ENCODE measurements at regions not wholly inside any gene's neighbourhood (a gene's known extent, or its start where the extent isn't known, plus 50 kb on each side); places are given as distances from the start of the nearest gene placed in this dataset.
"Not testable (repeated sequence)": the region's sequence is repeated elsewhere in the genome, so short reads cannot be mapped to it uniquely, and the experiment has no call there.

DNA sequence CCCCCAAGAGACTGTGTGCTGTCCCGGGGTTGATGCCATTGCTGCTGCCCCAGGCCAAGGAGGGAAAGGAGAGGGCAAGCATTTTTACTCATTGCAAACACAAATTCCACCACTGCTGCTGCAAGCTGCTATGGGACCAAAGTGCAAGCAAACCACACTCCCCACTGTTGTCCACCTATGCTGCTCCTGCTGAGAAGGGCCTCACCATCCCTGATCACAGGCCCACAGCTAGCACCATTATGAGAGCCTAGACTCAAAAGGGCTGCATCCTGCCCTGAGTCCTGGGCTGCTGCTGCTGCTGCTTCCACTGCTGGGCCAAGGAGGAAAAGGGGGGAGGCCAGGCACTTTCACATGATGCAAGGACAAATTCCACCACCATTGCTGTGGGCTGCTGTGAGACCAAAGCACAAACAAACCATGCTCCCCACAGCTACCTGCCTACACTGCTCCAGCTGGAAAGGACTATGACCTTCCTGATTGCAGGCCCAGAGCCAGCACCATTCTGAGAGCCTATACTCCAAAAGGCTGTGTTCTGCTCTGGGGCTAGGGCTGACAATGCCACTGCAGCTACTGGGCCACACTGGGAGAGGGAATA, 218.2 kb upstream of the ZCCHC13 start:
- no peaks in the 10 kb centered on the region for H3K9me3 ChIP-seq (ENCODE audit: low read depth, low read length)
- H3K4me3 ChIP-seq: no peak overlapping the region
- H3K36me3 ChIP-seq (ENCODE audit: insufficient read depth, low read length): no peaks in the 10 kb centered on the region; the same call in 1 of the 2 replicates
- H3K27ac ChIP-seq: no peak overlapping the region
- H3K9ac ChIP-seq (ENCODE audit: insufficient read length): no peak overlapping the region
- TF ChIP-seq FOXP2 (optimal IDR thresholded peaks at IDR 0.05; ENCODE audit: control extremely low read depth, extremely low read length, insufficient read depth): no peak
- no peak for TF ChIP-seq EZH2 (IDR thresholded peaks at IDR 0.05)
- TF ChIP-seq POLR2AphosphoS5 (IDR thresholded peaks at IDR 0.05; ENCODE audit: borderline replicate concordance, low read depth, low read length): no peak
- DNase-seq (ENCODE audit: low read depth, low spot score): no peak

DNA sequence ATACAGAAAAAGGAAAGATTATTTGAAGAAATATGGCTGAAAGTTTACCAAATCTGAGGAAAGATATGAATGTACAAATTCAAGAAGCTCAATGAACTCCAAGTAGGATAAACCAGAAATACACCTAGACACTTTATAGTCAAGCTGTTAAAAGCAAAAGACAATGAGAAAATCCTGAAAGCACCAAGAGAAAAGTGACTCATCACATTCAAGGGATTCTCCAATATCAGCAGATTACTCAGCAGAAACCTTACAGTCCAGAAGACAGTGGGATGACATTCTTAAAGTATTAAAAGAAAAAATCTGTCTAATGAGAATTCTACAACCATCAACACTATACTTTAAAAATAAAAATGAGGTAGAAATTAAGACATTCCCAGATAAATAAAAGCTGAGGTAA, 223.8 kb upstream of the ZCCHC13 start:
- Histone ChIP-seq H3K36me3 (ENCODE audit: insufficient read depth, low read length) (peaks cover 5% of the 10 kb centered on the region; the same call in 1 of the 2 replicates), H3K9ac (ENCODE audit: insufficient read length) (no peak overlapping the region), H3K27ac (no peak overlapping the region), H3K9me3 (ENCODE audit: low read depth, low read length) (0 out of 2 replicates have a peak, but pooled peaks cover 2% of the 10 kb centered on the region), H3K4me3 (no peak overlapping the region)
- TF ChIP-seq FOXP2 (optimal IDR thresholded peaks at IDR 0.05; ENCODE audit: control extremely low read depth, extremely low read length, insufficient read depth) (no peak), POLR2AphosphoS5 (IDR thresholded peaks at IDR 0.05; ENCODE audit: borderline replicate concordance, low read depth, low read length) (no peak)
- no peak for DNase-seq (ENCODE audit: low read depth, low spot score)

DNA sequence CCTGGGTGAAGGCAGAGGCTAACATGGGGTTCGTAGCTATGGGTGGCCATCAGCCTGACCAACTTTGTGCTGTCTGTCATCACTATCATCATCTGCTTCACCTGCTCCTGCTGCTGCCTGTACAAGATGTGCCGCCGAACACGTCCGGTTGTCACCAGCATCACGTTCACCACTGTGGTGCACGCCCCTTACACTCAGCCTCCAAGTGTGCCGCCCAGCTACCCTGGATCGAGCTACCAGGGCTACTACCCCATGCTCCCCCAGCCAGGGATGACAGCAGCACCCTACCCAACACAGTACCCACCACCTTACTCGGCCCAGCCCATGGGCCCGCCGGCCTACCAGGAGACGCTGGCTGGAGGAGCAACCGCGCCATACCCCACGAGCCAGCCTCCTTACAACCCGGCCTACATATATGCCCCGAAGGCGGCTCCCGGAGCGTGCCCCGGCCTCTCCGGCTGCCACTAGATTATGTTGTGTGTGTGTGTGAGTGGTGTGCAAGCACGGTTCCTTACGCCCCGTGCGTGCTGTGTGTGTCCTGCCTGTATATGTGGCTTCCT, 213.4 kb upstream of the XIST start:
- TF ChIP-seq FOXP2 (optimal IDR thresholded peaks at IDR 0.05; ENCODE audit: control extremely low read depth, extremely low read length, insufficient read depth) (no peak), EZH2 (IDR thresholded peaks at IDR 0.05) (no peak), POLR2AphosphoS5 (IDR thresholded peaks at IDR 0.05; ENCODE audit: borderline replicate concordance, low read depth, low read length) (no peak)
- no peaks in the 10 kb centered on the region for H3K9me3 ChIP-seq (ENCODE audit: low read depth, low read length)
- H3K27ac ChIP-seq: no peak overlapping the region
- no peak overlapping the region for H3K4me3 ChIP-seq
- DNase-seq (ENCODE audit: low read depth, low spot score): no peak
- peaks cover 5% of the 10 kb centered on the region; the same call in 1 of the 2 replicates for H3K36me3 ChIP-seq (ENCODE audit: insufficient read depth, low read length)
- no peak overlapping the region for H3K9ac ChIP-seq (ENCODE audit: insufficient read length)

DNA sequence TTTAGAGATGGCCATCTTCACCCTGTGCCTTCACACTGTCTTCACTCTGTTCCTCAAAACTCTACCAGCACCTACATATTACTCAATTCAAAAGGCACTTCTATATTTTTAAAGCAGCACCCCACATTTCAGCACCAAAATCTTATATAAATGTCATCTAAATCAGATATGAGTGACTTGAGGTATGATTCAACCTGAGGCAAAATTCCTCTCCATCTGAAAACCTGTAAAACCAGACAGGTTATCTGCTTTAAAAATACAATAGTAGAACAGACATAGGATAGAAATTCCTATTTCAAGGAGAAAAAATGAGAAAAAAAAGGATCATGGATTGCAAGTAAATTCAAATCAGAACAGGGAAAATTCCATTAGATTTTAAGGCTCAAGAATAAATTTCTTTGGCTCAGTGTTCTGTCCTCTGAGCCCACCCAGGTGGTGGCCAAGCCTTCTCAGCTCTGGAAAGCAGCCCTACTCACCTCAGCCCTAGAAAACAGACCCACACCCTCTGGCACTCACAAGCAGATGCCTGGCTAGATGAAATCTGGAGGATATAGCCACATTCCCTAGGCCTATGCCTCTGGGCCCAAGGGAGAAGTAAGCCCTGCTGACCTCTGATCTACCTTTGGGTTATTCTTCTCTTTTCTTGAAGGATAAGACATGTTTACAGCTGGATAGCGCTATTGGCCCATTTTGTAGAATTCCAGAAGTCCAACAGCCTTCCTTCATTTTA, 211.1 kb upstream of the XIST start:
- Histone ChIP-seq H3K4me3 (no peak overlapping the region), H3K9me3 (ENCODE audit: low read depth, low read length) (no peaks in the 10 kb centered on the region), H3K9ac (ENCODE audit: insufficient read length) (no peak overlapping the region), H3K36me3 (ENCODE audit: insufficient read depth, low read length) (no peaks in the 10 kb centered on the region), H3K27ac (no peak overlapping the region)
- TF ChIP-seq EZH2 (IDR thresholded peaks at IDR 0.05): no peak
- TF ChIP-seq POLR2AphosphoS5 (IDR thresholded peaks at IDR 0.05; ENCODE audit: borderline replicate concordance, low read depth, low read length): no peak
- no peak for TF ChIP-seq FOXP2 (optimal IDR thresholded peaks at IDR 0.05; ENCODE audit: control extremely low read depth, extremely low read length, insufficient read depth)
- DNase-seq (ENCODE audit: low read depth, low spot score): no peak

DNA sequence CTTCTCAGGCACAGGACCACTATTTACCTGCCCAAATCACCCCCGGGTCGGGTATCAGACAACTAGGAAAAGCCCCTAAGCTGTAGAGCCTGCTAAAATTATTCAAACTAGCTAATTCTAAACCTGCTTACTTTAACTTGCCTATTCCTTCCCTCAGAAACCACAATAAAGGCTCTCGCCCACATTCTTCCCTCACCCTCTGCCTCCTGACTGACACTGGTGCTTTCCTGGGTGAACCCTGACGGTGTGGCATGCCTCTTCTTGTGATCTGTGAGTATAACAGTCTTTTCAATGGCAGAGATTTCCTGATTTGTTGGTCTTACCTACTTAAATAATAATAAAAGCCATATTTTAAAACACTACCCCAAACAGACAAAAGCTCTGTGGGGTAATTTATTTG, 209.4 kb upstream of the XIST start:
- TF ChIP-seq FOXP2 (optimal IDR thresholded peaks at IDR 0.05; ENCODE audit: control extremely low read depth, extremely low read length, insufficient read depth) (no peak), POLR2AphosphoS5 (IDR thresholded peaks at IDR 0.05; ENCODE audit: borderline replicate concordance, low read depth, low read length) (no peak), EZH2 (IDR thresholded peaks at IDR 0.05) (no peak)
- H3K4me3 ChIP-seq: no peak overlapping the region
- H3K36me3 ChIP-seq (ENCODE audit: insufficient read depth, low read length): no peaks in the 10 kb centered on the region
- no peaks in the 10 kb centered on the region for H3K9me3 ChIP-seq (ENCODE audit: low read depth, low read length)
- H3K27ac ChIP-seq: no peak overlapping the region
- no peak for DNase-seq (ENCODE audit: low read depth, low spot score)
- no peak overlapping the region for H3K9ac ChIP-seq (ENCODE audit: insufficient read length)

DNA sequence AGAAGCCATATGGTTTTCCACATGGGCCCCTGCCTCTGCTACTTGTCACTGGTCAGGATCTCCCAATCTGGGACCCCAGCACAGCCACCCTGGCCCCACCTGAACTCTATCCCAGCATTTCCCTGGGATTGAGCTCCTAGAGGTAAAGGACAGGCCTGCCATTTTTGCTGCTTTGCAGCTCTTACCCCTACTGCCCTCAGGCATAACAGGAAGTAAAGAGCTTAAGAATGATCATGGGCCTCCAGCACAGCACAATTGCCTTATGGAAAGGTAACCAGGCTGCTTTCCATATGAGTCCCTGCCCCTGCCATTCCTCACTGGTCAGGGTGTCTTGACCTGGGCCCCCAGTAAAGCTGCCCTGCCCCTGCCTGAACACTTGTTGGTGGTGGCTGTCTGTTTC, 196.6 kb upstream of the XIST start:
- no peak overlapping the region for H3K4me3 ChIP-seq
- TF ChIP-seq EZH2 (IDR thresholded peaks at IDR 0.05): no peak
- no peak for TF ChIP-seq FOXP2 (optimal IDR thresholded peaks at IDR 0.05; ENCODE audit: control extremely low read depth, extremely low read length, insufficient read depth)
- TF ChIP-seq POLR2AphosphoS5 (IDR thresholded peaks at IDR 0.05; ENCODE audit: borderline replicate concordance, low read depth, low read length): no peak
- no peak for DNase-seq (ENCODE audit: low read depth, low spot score)

DNA sequence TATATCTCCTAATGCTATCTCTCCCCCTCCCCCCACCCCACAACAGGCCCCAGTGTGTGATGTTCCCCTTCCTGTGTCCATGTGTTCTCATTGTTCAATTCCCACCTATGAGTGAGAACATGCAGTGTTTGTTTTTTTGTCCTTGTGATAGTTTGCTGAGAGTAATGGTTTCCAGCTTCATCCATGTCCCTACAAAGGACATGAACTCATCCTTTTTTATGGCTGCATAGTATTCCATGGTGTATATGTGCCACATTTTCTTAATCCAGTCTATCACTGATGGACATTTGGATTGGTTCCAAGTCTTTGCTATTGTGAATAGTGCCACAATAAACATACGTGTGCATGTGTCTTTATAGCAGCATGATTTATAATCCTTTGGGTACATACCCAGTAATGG, 181.6 kb upstream of the XIST start:
- H3K36me3 ChIP-seq (ENCODE audit: insufficient read depth, low read length); H3K9ac ChIP-seq (ENCODE audit: insufficient read length); H3K27ac ChIP-seq; H3K4me3 ChIP-seq; H3K9me3 ChIP-seq (ENCODE audit: low read depth, low read length); DNase-seq (ENCODE audit: low read depth, low spot score): not testable (repeated sequence)

More for the DNA sequence above, 196.6 kb upstream of the XIST start:
- H3K9me3 ChIP-seq (ENCODE audit: low read depth, low read length): no peaks in the 10 kb centered on the region
- H3K27ac ChIP-seq: no peak overlapping the region
- H3K36me3 ChIP-seq (ENCODE audit: insufficient read depth, low read length): no peaks in the 10 kb centered on the region
- no peak overlapping the region for H3K9ac ChIP-seq (ENCODE audit: insufficient read length)

DNA sequence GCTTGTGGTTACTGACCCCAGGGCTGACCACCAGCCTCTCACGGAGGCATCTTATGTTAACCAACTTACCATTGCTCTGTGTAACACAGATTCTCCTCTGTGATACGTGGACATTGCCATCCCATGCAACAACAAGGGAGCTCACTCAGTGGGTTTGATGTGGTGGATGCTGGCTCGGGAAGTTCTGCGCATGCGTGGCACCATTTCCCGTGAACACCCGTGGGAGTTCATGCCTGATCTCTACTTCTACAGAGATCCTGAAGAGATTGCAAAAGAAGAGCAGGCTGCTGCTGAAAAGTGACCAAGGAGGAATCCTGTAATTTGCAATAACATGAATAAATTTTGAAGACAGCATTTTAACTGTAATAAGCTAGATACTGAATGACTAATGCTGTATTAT, 179.0 kb upstream of the XIST start:
- H3K4me3 ChIP-seq; DNase-seq (ENCODE audit: low read depth, low spot score); H3K9me3 ChIP-seq (ENCODE audit: low read depth, low read length); H3K9ac ChIP-seq (ENCODE audit: insufficient read length); H3K36me3 ChIP-seq (ENCODE audit: insufficient read depth, low read length); H3K27ac ChIP-seq: not testable (repeated sequence)

DNA sequence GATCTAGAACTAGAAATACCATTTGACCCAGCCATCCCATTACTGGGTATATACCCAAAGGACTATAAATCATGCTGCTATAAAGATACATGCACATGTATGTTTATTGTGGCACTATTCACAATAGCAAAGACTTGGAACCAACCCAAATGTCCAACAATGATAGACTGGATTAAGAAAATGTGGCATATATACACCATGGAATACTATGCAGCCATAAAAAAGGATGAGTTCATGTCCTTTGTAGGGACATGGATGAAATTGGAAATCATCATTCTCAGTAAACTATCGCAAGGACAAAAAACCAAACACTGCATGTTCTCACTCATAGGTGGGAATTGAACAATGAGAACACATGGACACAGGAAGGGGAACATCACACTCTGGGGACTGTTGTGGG, 178.3 kb upstream of the XIST start:
- H3K36me3 ChIP-seq (ENCODE audit: insufficient read depth, low read length); DNase-seq (ENCODE audit: low read depth, low spot score); H3K9ac ChIP-seq (ENCODE audit: insufficient read length); H3K4me3 ChIP-seq; H3K9me3 ChIP-seq (ENCODE audit: low read depth, low read length); H3K27ac ChIP-seq: not testable (repeated sequence)

DNA sequence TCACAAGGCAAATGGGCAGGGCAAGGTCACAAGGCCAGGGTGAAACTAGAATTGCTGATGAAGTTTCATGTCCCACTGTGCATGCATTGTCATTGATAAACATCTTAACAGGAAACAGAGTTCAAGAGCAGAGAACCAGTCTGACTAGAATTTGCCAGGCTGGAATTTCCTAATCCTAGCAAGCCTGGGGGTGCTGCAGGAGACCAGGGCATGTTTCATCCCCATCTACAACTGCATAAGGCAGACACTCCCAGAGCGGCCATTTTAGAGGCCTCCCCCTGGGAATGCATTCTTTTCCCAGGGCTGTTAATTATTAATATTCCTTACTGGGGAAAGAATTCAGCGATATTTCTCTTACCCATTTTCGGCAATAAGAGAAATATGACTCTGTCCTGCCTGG, 172.6 kb upstream of the XIST start:
- H3K36me3 ChIP-seq (ENCODE audit: insufficient read depth, low read length); H3K27ac ChIP-seq; H3K9ac ChIP-seq (ENCODE audit: insufficient read length); DNase-seq (ENCODE audit: low read depth, low spot score); H3K4me3 ChIP-seq; H3K9me3 ChIP-seq (ENCODE audit: low read depth, low read length): not testable (repeated sequence)

Data from SK-N-MC (cell line).